ENCODE measurements at regions not wholly inside any gene's neighbourhood (a gene's known extent, or its start where the extent isn't known, plus 50 kb on each side); places are given as distances from the start of the nearest gene placed in this dataset.
A peak's percentile ranks its signal among the peaks of the same experiment; 100 is the strongest.

GRCh38 chr3:164419220-164419619 lies 659.1 kb downstream of the SI start:
- BruUV-seq (replicated peaks): no TSS peak
- Histone ChIP-seq H3K27ac (ENCODE audit: low read depth, low read length, poor library complexity, severe bottlenecking) (no peak overlapping the region), H3K36me3 (ENCODE audit: insufficient read depth, low read length, poor library complexity, severe bottlenecking) (no peaks in the 10 kb centered on the region), H3K4me3 (ENCODE audit: low read depth, low read length, poor library complexity, severe bottlenecking) (no peak overlapping the region), H3K9me3 (ENCODE audit: low read depth, low read length, poor library complexity, severe bottlenecking) (no peaks in the 10 kb centered on the region), H3K4me1 (ENCODE audit: insufficient read depth, low read length, poor library complexity, severe bottlenecking) (peaks cover 4% of the 10 kb centered on the region), H3K27me3 (replicated peaks; ENCODE audit: insufficient read depth, low read depth, low read length, poor library complexity) (no peaks in the 10 kb centered on the region)
- intact Hi-C loops (cut with micrococcal nuclease; ENCODE audit: unreplicated experiment): no loop called here
- ChIA-PET CTCF (no interaction called here), POLR2A (ENCODE audit: low non-redundant PET) (no interaction called here)
- TF ChIP-seq EZH2 (IDR thresholded peaks at IDR 0.05; ENCODE audit: borderline replicate concordance, low read depth, low read length, poor library complexity, severe bottlenecking): no peak
- TF ChIP-seq CTCF (conservative IDR thresholded peaks at IDR 0.05; ENCODE audit: low read depth, low read length): no peak
- no peak for DNase-seq (ENCODE audit: low spot score)

GRCh38 chr3:164418414-164418813 lies 659.9 kb downstream of the SI start:
- Histone ChIP-seq H3K4me1 (ENCODE audit: insufficient read depth, low read length, poor library complexity, severe bottlenecking) (peaks cover 4% of the 10 kb centered on the region), H3K9me3 (ENCODE audit: low read depth, low read length, poor library complexity, severe bottlenecking) (no peaks in the 10 kb centered on the region), H3K27me3 (replicated peaks; ENCODE audit: insufficient read depth, low read depth, low read length, poor library complexity) (no peaks in the 10 kb centered on the region), H3K36me3 (ENCODE audit: insufficient read depth, low read length, poor library complexity, severe bottlenecking) (no peaks in the 10 kb centered on the region), H3K4me3 (ENCODE audit: low read depth, low read length, poor library complexity, severe bottlenecking) (no peak overlapping the region), H3K27ac (ENCODE audit: low read depth, low read length, poor library complexity, severe bottlenecking) (no peak overlapping the region)
- BruUV-seq (replicated peaks): no TSS peak
- DNase-seq (ENCODE audit: low spot score): peak; percentile 15
- intact Hi-C loops (cut with micrococcal nuclease; ENCODE audit: unreplicated experiment): no loop called here
- ChIA-PET POLR2A (ENCODE audit: low non-redundant PET) (no interaction called here), CTCF (no interaction called here)
- no peak for TF ChIP-seq EZH2 (IDR thresholded peaks at IDR 0.05; ENCODE audit: borderline replicate concordance, low read depth, low read length, poor library complexity, severe bottlenecking)
- TF ChIP-seq CTCF (conservative IDR thresholded peaks at IDR 0.05; ENCODE audit: low read depth, low read length): no peak

GRCh38 chr3:164417955-164418354 lies 660.3 kb downstream of the SI start:
- CTCF ChIA-PET: no interaction called here

More at GRCh38 chr3:164417955-164418354, 660.3 kb downstream of the SI start:
- H3K36me3 ChIP-seq (ENCODE audit: insufficient read depth, low read length, poor library complexity, severe bottlenecking): no peaks in the 10 kb centered on the region
- H3K27ac ChIP-seq (ENCODE audit: low read depth, low read length, poor library complexity, severe bottlenecking): no peak overlapping the region
- no peaks in the 10 kb centered on the region for H3K27me3 ChIP-seq (replicated peaks; ENCODE audit: insufficient read depth, low read depth, low read length, poor library complexity)
- BruUV-seq (replicated peaks): no TSS peak
- no peak overlapping the region for H3K4me3 ChIP-seq (ENCODE audit: low read depth, low read length, poor library complexity, severe bottlenecking)
- peaks cover 4% of the 10 kb centered on the region for H3K4me1 ChIP-seq (ENCODE audit: insufficient read depth, low read length, poor library complexity, severe bottlenecking)
- no peaks in the 10 kb centered on the region for H3K9me3 ChIP-seq (ENCODE audit: low read depth, low read length, poor library complexity, severe bottlenecking)
- no peak for TF ChIP-seq CTCF (conservative IDR thresholded peaks at IDR 0.05; ENCODE audit: low read depth, low read length)
- no peak for TF ChIP-seq EZH2 (IDR thresholded peaks at IDR 0.05; ENCODE audit: borderline replicate concordance, low read depth, low read length, poor library complexity, severe bottlenecking)
- intact Hi-C loops (cut with micrococcal nuclease; ENCODE audit: unreplicated experiment): no loop called here
- POLR2A ChIA-PET (ENCODE audit: low non-redundant PET): no interaction called here
- peak; percentile 1 for DNase-seq (ENCODE audit: low spot score)

All from A673 (cell line).